ENCODE measurements at regions not wholly inside any gene's neighbourhood (a gene's known extent, or its start where the extent isn't known, plus 50 kb on each side); places are given as distances from the start of the nearest gene placed in this dataset.

- H3K36me3 ChIP-seq (ENCODE audit: control insufficient read depth in 4 of 4, insufficient read depth in 3 of 4, low read depth in 1 of 4, low read length in 3 of 4) = no peaks in the 10 kb centered on the region
- H3K9ac ChIP-seq (ENCODE audit: low read depth in 1 of 2, low read length in 2 of 2) = no peak overlapping the region
- DNase-seq (ENCODE audit: low spot score) = no peak
- H3K9me3 ChIP-seq (ENCODE audit: control insufficient read depth in 4 of 4, low read length in 3 of 4) = peaks cover 0 to 8% (median 1%) of the 10 kb centered on the region in 4 donors
- H3K4me3 ChIP-seq (ENCODE audit: low read depth in 1 of 3, low read length in 3 of 3) = peak overlapping the region in 1 of 3 donors; percentile 2
- H3K4me1 ChIP-seq (ENCODE audit: control insufficient read depth in 4 of 4, insufficient read depth in 4 of 4, low read length in 3 of 4) = no peaks in the 10 kb centered on the region
- TF ChIP-seq SP1 (IDR thresholded peaks at IDR 0.05) (no peak), GABPA (IDR thresholded peaks at IDR 0.05 in 1 of 2, conservative IDR thresholded peaks at IDR 0.05 in 1 of 2) (no peak), HNF4A (conservative IDR thresholded peaks at IDR 0.05) (no peak), NR2F2 (IDR thresholded peaks at IDR 0.05) (peak; percentile 70), CTCF (IDR thresholded peaks at IDR 0.05; ENCODE audit: low read depth, low read length, missing input control) (no peak), EGR1 (IDR thresholded peaks at IDR 0.05; ENCODE audit: low read depth in 2 of 2) (no peak), RXRA (IDR thresholded peaks at IDR 0.05) (peak in 1 of 2 donors; percentile 29)
- 87% methylated on average over 7 of the region's 7 CpGs for WGBS
- no peaks in the 10 kb centered on the region for H3K27me3 ChIP-seq (ENCODE audit: control insufficient read depth in 4 of 4, insufficient read depth in 4 of 4, low read length in 3 of 4)
- no peak overlapping the region for H3K27ac ChIP-seq (ENCODE audit: low read depth in 1 of 2, low read length in 2 of 2)
Observed at GRCh38 chr12:116476227-116476822, 82.9 kb upstream of the MAP1LC3B2 start.

- Histone ChIP-seq H3K4me1 (ENCODE audit: control insufficient read depth in 4 of 4, insufficient read depth in 4 of 4, low read length in 3 of 4) (no peaks in the 10 kb centered on the region), H3K9me3 (ENCODE audit: control insufficient read depth in 4 of 4, low read length in 3 of 4) (peaks cover 0 to 6% (median 1%) of the 10 kb centered on the region in 4 donors), H3K36me3 (ENCODE audit: control insufficient read depth in 4 of 4, insufficient read depth in 3 of 4, low read depth in 1 of 4, low read length in 3 of 4) (no peaks in the 10 kb centered on the region), H3K27ac (ENCODE audit: low read depth in 1 of 2, low read length in 2 of 2) (no peak overlapping the region), H3K9ac (ENCODE audit: low read depth in 1 of 2, low read length in 2 of 2) (no peak overlapping the region), H3K27me3 (ENCODE audit: control insufficient read depth in 4 of 4, insufficient read depth in 4 of 4, low read length in 3 of 4) (no peaks in the 10 kb centered on the region), H3K4me3 (ENCODE audit: low read depth in 1 of 3, low read length in 3 of 3) (no peak overlapping the region)
- DNase-seq (ENCODE audit: low spot score) = no peak
- WGBS = 76% methylated on average over 6 of the region's 6 CpGs
- TF ChIP-seq RAD21 (IDR thresholded peaks at IDR 0.05) (no peak), FOXA1 (IDR thresholded peaks at IDR 0.05) (no peak), EGR1 (IDR thresholded peaks at IDR 0.05; ENCODE audit: low read depth in 2 of 2) (no peak), REST (IDR thresholded peaks at IDR 0.05) (no peak), RXRA (IDR thresholded peaks at IDR 0.05) (no peak), TAF1 (conservative IDR thresholded peaks at IDR 0.05) (no peak), CTCF (IDR thresholded peaks at IDR 0.05; ENCODE audit: low read depth, low read length, missing input control) (no peak), ATF3 (IDR thresholded peaks at IDR 0.05) (no peak), YY1 (IDR thresholded peaks at IDR 0.05) (no peak), JUND (IDR thresholded peaks at IDR 0.05) (no peak), FOXA2 (IDR thresholded peaks at IDR 0.05) (no peak), MAX (IDR thresholded peaks at IDR 0.05) (no peak), ZBTB33 (IDR thresholded peaks at IDR 0.05) (no peak), NR2F2 (IDR thresholded peaks at IDR 0.05) (no peak), GABPA (IDR thresholded peaks at IDR 0.05 in 1 of 2, conservative IDR thresholded peaks at IDR 0.05 in 1 of 2) (no peak), SP1 (IDR thresholded peaks at IDR 0.05) (no peak), HNF4G (IDR thresholded peaks at IDR 0.05) (no peak)
Observed at GRCh38 chr12:116478243-116478773, 80.9 kb upstream of the MAP1LC3B2 start.
